HG03097 (cell line): ENCODE measurements at regions not wholly inside any gene's neighbourhood (a gene's known extent, or its start where the extent isn't known, plus 50 kb on each side); places are given as distances from the start of the nearest gene placed in this dataset.

Experiments
- ATAC-seq: cut with Tn5 transposase; IDR thresholded peaks from one replicate; pipeline ENCODE4 v1.9.1; 2021; ENCODE audit not compliant: unreplicated experiment, low FRiP score

- ATAC-seq, result no peak
Observed at GRCh38 chr3:70805061-70805889, 492.8 kb upstream of the MDFIC2 start.

GRCh38 chr3:70803891-70804290 is 491.5 kb upstream of the MDFIC2 start:
- ATAC-seq, result no peak

GRCh38 chr3:70803319-70803718 is 490.9 kb upstream of the MDFIC2 start:
- no peak for ATAC-seq

- no peak for ATAC-seq
Observed at GRCh38 chr3:70800951-70801350, 488.5 kb upstream of the MDFIC2 start.

GRCh38 chr3:70789878-70790277 is 477.4 kb upstream of the MDFIC2 start:
- no peak for ATAC-seq

GRCh38 chr3:70780790-70781189 is 468.4 kb upstream of the MDFIC2 start:
- ATAC-seq, result no peak

- ATAC-seq, result no peak
Observed at GRCh38 chr3:70779296-70779695, 466.9 kb upstream of the MDFIC2 start.

GRCh38 chr3:70776081-70776480 is 463.6 kb upstream of the MDFIC2 start:
- no peak for ATAC-seq

GRCh38 chr3:70775257-70775656 is 462.8 kb upstream of the MDFIC2 start:
- ATAC-seq, result no peak

GRCh38 chr3:70774641-70775040 is 462.2 kb upstream of the MDFIC2 start:
- no peak for ATAC-seq

- ATAC-seq, result no peak
Observed at GRCh38 chr3:70771426-70772147, 459.1 kb upstream of the MDFIC2 start.

GRCh38 chr3:70770650-70771049 is 458.2 kb upstream of the MDFIC2 start:
- ATAC-seq, result no peak

- no peak for ATAC-seq
Observed at GRCh38 chr3:70766301-70766700, 453.9 kb upstream of the MDFIC2 start.

GRCh38 chr3:70763894-70764293 is 451.5 kb upstream of the MDFIC2 start:
- ATAC-seq, result no peak

GRCh38 chr3:70757658-70758057 is 445.2 kb upstream of the MDFIC2 start:
- ATAC-seq, result no peak

- no peak for ATAC-seq
Observed at GRCh38 chr3:70755526-70755925, 443.1 kb upstream of the MDFIC2 start.

GRCh38 chr3:70754314-70754713 is 441.9 kb upstream of the MDFIC2 start:
- no peak for ATAC-seq

- no peak for ATAC-seq
Observed at GRCh38 chr3:70753572-70753971, 441.1 kb upstream of the MDFIC2 start.

- no peak for ATAC-seq
Observed at GRCh38 chr3:70752051-70752450, 439.6 kb upstream of the MDFIC2 start.

GRCh38 chr3:70749122-70749521 is 436.7 kb upstream of the MDFIC2 start:
- no peak for ATAC-seq

- no peak for ATAC-seq
Observed at GRCh38 chr3:70748593-70748992, 436.2 kb upstream of the MDFIC2 start.

- no peak for ATAC-seq
Observed at GRCh38 chr3:70747847-70748246, 435.4 kb upstream of the MDFIC2 start.
